ENCODE measurements at regions not wholly inside any gene's neighbourhood (a gene's known extent, or its start where the extent isn't known, plus 50 kb on each side); places are given as distances from the start of the nearest gene placed in this dataset.

- no peaks in the 10 kb centered on the region for H3K27me3 ChIP-seq (replicated peaks; ENCODE audit: insufficient read depth)
- H3K36me3 ChIP-seq = no peaks in the 10 kb centered on the region
- WGBS = 88% methylated on average over 1 of the region's 1 CpG
- no peak for DNase-seq (ENCODE audit: low spot score)
- intact Hi-C loops (cut with DNase I) = no loop called here
- no peaks in the 10 kb centered on the region for H3K4me1 ChIP-seq (replicated peaks)
- H3K4me3 ChIP-seq = no peak overlapping the region
- no peaks in the 10 kb centered on the region for H3K9me3 ChIP-seq
- no peak for TF ChIP-seq CTCF (IDR thresholded peaks at IDR 0.05)
- TF ChIP-seq POLR2A (IDR thresholded peaks at IDR 0.05) = no peak
- TF ChIP-seq POLR2AphosphoS5 (IDR thresholded peaks at IDR 0.05) = no peak
- no peak overlapping the region for H3K27ac ChIP-seq
Measured at GRCh38 chr9:71626395-71626794, 141.9 kb downstream of the CEMIP2 start.

- Histone ChIP-seq H3K36me3 (no peaks in the 10 kb centered on the region), H3K9me3 (no peaks in the 10 kb centered on the region), H3K4me3 (no peak overlapping the region), H3K27me3 (replicated peaks; ENCODE audit: insufficient read depth) (no peaks in the 10 kb centered on the region), H3K4me1 (replicated peaks) (no peaks in the 10 kb centered on the region), H3K27ac (no peak overlapping the region)
- DNase-seq (ENCODE audit: low spot score) = no peak
- no peak for TF ChIP-seq CTCF (IDR thresholded peaks at IDR 0.05)
- TF ChIP-seq POLR2AphosphoS5 (IDR thresholded peaks at IDR 0.05) = no peak
- WGBS = 93% methylated on average over 3 of the region's 3 CpGs
- intact Hi-C loops (cut with DNase I) = no loop called here
Measured at GRCh38 chr9:71624728-71625127, 143.6 kb downstream of the CEMIP2 start.

GRCh38 chr9:71620746-71621145 is 147.6 kb downstream of the CEMIP2 start:
- 59% methylated on average over 1 of the region's 1 CpG for WGBS
- H3K4me3 ChIP-seq = no peak overlapping the region
- no peak for TF ChIP-seq POLR2A (IDR thresholded peaks at IDR 0.05)
- TF ChIP-seq POLR2AphosphoS5 (IDR thresholded peaks at IDR 0.05) = no peak
- no peak for TF ChIP-seq CTCF (IDR thresholded peaks at IDR 0.05)

GRCh38 chr9:71620331-71620730 is 148.0 kb downstream of the CEMIP2 start:
- Histone ChIP-seq H3K4me3 (no peak overlapping the region), H3K4me1 (replicated peaks) (no peaks in the 10 kb centered on the region), H3K27ac (no peak overlapping the region), H3K36me3 (no peaks in the 10 kb centered on the region), H3K9me3 (no peaks in the 10 kb centered on the region), H3K27me3 (replicated peaks; ENCODE audit: insufficient read depth) (no peaks in the 10 kb centered on the region)
- TF ChIP-seq CTCF (IDR thresholded peaks at IDR 0.05) = no peak
- no peak for TF ChIP-seq POLR2A (IDR thresholded peaks at IDR 0.05)
- no peak for TF ChIP-seq POLR2AphosphoS5 (IDR thresholded peaks at IDR 0.05)
- 60% methylated on average over 2 of the region's 2 CpGs for WGBS
- intact Hi-C loops (cut with DNase I) = no loop called here
- DNase-seq (ENCODE audit: low spot score) = no peak

More at GRCh38 chr9:71620746-71621145, 147.6 kb downstream of the CEMIP2 start:
- H3K4me1 ChIP-seq (replicated peaks) = no peaks in the 10 kb centered on the region
- intact Hi-C loops (cut with DNase I) = no loop called here
- H3K36me3 ChIP-seq = no peaks in the 10 kb centered on the region
- no peak for DNase-seq (ENCODE audit: low spot score)
- no peaks in the 10 kb centered on the region for H3K27me3 ChIP-seq (replicated peaks; ENCODE audit: insufficient read depth)
- H3K9me3 ChIP-seq = no peaks in the 10 kb centered on the region
- no peak overlapping the region for H3K27ac ChIP-seq

GRCh38 chr9:71619926-71620325 is 148.4 kb downstream of the CEMIP2 start:
- H3K9me3 ChIP-seq = no peaks in the 10 kb centered on the region
- WGBS = 94% methylated on average over 2 of the region's 2 CpGs
- no peaks in the 10 kb centered on the region for H3K27me3 ChIP-seq (replicated peaks; ENCODE audit: insufficient read depth)
- H3K4me1 ChIP-seq (replicated peaks) = no peaks in the 10 kb centered on the region
- H3K4me3 ChIP-seq = no peak overlapping the region
- no peak overlapping the region for H3K27ac ChIP-seq
- no peak for DNase-seq (ENCODE audit: low spot score)
- TF ChIP-seq CTCF (IDR thresholded peaks at IDR 0.05) = no peak
- TF ChIP-seq POLR2AphosphoS5 (IDR thresholded peaks at IDR 0.05) = no peak
- TF ChIP-seq POLR2A (IDR thresholded peaks at IDR 0.05) = no peak
- H3K36me3 ChIP-seq = no peaks in the 10 kb centered on the region
- intact Hi-C loops (cut with DNase I) = no loop called here
